ENCODE measurements at regions not wholly inside any gene's neighbourhood (a gene's known extent, or its start where the extent isn't known, plus 50 kb on each side); places are given as distances from the start of the nearest gene placed in this dataset.
A peak's percentile ranks its signal among the peaks of the same experiment; 100 is the strongest.

- no peak for DNase-seq
These were observed 112.9 kb upstream of the JAZF1 start for GRCh38 chr7:28293527-28293835.

GRCh38 chr7:28296571-28297483 is 115.5 kb upstream of the CREB5 start:
- no peak for DNase-seq

GRCh38 chr7:28297801-28298459 is 114.4 kb upstream of the CREB5 start:
- no peak for DNase-seq

- DNase-seq: no peak
These were observed 113.3 kb upstream of the CREB5 start for GRCh38 chr7:28298870-28299518.

DNA sequence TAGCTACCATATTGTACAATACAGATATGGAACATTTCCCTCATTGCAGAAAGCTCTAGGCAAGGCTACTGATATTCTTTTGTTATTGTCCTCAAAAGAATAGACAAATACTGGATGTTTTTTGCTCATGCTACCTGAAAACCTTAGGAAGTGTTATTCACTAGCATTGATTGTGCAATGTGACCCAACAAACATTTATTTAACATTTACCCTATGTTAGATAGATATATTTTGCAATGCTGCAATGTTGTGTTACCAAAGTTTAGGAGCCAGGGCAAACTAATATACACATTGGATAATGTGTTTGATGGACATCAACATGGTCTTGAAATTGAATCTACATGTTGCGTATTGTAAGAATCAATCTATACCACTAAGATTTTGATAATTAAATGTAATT is 112.8 kb upstream of the CREB5 start:
- DNase-seq: no peak

- no peak for DNase-seq
These were observed 111.8 kb upstream of the CREB5 start for GRCh38 chr7:28300488-28300887.

DNA sequence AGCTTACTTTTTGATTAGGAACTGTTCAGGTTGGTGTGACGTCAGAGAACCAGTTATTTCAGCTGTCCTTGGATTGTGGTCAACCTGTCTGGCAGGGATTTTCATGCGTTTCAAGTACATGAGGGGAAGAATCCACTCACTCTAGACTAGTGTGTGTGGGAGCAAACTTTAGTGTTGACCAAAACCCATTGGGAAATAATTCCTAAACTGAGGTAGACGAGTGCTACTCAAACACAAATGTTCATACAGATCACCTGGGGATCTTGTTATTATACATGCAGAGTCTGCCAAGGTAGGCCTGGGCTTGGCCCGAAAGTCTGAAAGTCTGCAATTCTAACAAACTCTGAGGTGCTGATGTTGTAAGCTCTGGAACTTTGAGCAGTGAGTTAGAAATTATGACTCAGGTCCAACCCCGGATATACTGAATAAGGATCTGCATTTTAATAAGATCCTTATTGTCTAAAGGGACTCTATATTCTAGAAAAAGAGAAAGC is 111.1 kb upstream of the CREB5 start:
- peak; percentile 51 for DNase-seq

- DNase-seq: no peak
These were observed 108.0 kb upstream of the CREB5 start for GRCh38 chr7:28304290-28304689.

- DNase-seq: no peak
These were observed 102.4 kb upstream of the CREB5 start for GRCh38 chr7:28309704-28310459.

DNA sequence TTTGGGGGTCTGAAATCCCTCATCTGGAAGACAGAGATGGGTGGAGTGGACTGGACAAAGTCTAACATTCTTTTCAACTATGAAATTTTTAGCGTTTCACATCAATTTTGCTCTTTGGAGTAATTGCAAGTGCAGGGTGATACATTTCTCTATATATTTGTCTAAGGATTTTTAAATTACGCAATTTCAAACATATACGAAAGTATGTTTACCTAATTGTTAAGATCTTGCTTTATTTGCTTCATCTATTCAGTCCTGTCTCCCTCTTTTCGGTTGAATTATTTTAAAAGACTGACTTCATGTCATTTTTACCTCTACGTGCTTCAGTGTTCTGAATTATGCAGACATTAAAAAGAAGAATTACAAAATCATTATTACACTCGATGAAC is 101.9 kb upstream of the CREB5 start:
- DNase-seq: no peak

DNA sequence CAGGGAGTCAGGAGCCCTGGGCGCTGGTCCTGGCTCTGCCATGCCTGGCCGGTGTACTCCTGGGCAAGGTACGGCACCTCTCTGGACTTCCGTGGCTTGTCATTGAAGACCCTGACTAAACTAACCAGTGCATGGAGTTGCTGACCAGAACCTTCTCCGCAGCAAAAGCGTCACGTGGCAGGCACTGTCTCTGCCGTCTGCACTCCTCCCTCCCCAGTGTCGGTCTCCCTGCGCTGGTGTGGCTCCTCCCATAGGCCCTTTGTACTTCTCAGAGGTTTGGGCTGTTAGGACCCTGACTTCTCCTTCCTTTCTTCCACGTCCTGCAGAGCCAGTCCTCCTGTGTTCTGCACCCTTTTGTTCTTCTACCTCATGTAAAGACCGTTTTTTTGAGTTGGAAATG is 100.6 kb upstream of the CREB5 start:
- DNase-seq: no peak

- no peak for DNase-seq
These were observed 99.4 kb upstream of the CREB5 start for GRCh38 chr7:28312948-28313347.

DNA sequence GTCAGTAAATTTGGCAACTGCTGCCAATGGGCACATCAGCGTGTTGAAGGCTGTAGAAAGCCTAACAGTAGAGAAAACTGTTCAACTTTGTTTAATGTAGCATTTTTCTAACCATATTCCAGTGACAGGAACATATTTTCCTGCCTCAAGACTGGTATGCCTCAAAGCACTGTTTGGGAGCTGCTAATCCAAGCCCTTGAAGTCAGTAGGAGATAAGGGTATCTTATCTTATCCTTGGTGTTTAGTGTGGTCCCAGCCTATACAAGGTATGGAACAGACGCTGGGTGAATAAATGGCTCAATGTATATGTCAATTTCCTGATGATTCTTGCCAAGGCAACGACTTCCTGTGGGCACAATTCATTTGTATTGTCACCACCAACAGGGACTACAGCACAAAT is 97.5 kb upstream of the CREB5 start:
- no peak for DNase-seq

DNA sequence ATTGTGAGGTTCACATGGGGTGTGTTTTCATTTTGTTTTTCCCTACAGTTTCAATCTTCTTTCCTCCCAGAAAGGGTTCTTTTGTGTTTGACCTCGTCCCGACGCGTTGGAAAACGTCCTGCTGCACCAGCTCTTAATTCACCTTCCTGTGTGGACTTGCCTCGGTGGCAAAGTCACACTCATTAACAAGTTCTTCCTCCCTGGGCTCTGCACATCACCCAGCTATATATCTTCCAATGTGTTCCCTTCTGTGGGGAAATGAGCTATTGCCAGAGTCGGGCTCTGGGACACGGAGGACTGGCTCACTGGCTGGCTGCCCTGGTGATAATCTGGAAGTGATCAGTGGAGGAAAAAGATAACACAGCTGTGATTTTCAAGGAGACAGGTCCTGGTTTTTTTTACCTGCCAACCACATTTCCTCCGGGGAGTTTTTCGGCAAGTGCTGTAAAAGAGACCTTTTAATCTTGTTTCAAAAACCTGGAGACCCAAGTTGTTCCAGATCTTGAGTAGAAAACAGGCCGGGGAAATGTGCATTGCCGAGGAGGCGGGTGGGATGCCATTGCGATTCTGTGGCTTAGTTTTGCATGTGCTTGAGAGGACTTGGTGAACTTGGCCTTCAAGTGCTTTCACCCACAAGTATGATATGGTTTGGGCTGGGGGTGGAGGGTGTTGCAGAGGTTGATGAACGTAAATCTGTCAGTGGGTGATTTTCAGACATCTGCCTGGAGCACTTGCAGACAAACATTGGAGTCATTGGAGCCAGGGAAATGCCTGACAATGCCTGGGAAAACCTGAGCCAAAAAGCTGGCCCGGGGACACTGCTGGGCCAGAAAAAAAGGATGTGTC is 96.5 kb upstream of the CREB5 start:
- DNase-seq: no peak

GRCh38 chr7:28316489-28316888 is 95.8 kb upstream of the CREB5 start:
- DNase-seq: no peak

DNA sequence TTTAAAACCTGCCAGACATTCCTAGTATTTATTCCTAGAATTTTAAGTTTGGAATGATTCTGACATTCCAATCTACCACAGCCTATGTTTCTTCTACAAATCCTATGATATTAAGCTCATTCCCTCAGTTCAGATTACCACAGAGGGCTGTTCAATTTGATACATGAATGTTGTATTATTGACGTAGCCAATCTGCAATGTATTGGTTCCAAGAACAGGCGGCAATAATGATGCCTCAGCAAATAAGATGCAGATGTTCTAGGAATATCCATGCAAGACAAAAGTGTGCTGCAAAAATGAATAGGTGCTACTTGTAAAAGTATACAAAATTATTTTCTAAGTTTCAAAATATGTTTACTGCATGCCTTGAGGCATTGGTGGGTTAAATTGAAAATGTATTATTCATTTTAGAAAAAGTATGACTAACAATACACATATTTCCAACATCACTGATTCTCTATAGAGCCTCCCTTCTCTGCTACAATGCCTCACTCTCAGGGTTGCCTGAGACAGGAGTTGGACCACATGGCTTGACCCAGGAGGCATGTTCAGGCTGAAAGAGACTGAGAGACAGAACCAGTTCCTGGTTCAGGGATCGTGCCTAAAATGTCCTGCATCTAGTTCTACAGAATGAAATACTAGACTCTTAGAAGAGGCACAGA is 94.1 kb upstream of the CREB5 start:
- no peak for DNase-seq

- no peak for DNase-seq
These were observed 88.5 kb upstream of the CREB5 start for GRCh38 chr7:28323833-28324232.

- no peak for DNase-seq
These were observed 84.2 kb upstream of the CREB5 start for GRCh38 chr7:28328146-28328545.

GRCh38 chr7:28328822-28329660 is 83.3 kb upstream of the CREB5 start:
- DNase-seq: no peak

GRCh38 chr7:28329661-28330363 is 82.5 kb upstream of the CREB5 start:
- no peak for DNase-seq

Data from left hindlimb (tissue), 1 donor.